ENCODE measurements at regions not wholly inside any gene's neighbourhood (a gene's known extent, or its start where the extent isn't known, plus 50 kb on each side); places are given as distances from the start of the nearest gene placed in this dataset.

GRCh38 chr7:69457595-69458504 is 140.4 kb upstream of the AUTS2 start:
- TF ChIP-seq CTCF (IDR thresholded peaks at IDR 0.05; ENCODE audit: low read depth, low read length) (no peak), EZH2phosphoT487 (IDR thresholded peaks at IDR 0.05; ENCODE audit: low read depth) (no peak)

Measured in OCI-LY3 (cell line).